ENCODE measurements at regions not wholly inside any gene's neighbourhood (a gene's known extent, or its start where the extent isn't known, plus 50 kb on each side); places are given as distances from the start of the nearest gene placed in this dataset.

DNA sequence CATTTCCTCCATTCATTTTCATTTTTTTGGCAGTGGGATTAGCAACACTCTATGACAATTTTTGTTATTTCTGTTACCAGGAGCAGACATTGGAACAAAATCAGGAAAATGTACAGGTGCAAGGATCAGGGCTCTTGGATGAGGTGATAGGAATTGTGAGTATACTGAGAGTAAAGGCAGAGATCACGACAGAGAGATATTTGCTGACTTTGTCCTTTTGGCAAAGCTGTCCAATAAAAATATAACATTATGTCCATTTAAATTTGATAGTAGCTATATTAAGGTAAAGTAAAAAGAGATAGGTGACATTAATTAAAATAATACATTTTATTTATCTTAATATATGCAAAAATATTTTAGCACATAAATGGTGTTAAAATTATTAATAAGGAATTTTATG, 373.1 kb upstream of the GNPDA2 start:
- no peak for DNase-seq (ENCODE audit: low read depth)

DNA sequence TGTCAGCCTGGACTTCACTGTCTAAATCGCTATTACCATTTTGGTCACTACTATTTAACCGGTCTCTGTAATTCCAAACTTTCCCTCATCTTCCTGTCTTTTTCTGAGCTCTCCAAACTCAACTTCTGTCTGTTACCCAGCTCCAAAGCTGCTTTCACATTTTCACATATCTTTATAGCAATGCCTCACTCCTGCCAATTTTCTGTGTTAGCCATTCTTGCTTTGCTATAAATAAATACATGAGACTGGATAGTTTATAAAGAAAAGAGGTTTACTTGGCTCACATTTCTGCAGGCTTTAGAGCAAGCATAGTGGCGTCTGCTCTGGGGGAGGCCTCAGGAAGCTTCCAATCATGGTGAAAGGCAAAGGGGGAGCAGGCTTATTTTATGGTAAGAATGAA, 368.3 kb upstream of the GNPDA2 start:
- no peak for DNase-seq (ENCODE audit: low read depth)

DNA sequence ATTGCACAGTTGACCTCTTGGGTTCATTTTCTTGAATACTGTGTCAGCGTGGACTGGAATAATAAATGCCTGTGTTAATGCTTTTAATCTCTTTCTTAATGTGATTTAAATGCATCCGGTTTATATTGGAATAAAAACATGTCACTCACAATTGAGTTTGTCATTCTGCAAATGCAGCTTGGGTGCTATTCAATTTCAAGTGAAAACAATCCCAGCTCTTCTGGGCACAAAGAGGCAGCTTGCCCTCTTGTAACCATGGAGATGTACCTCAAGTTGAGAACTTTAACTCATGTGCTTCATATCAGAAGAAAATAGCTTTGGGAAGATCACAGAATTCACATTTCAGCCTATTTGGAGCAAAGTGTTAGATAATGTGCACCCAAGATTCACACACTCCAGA, 355.7 kb upstream of the GNPDA2 start:
- DNase-seq (ENCODE audit: low read depth) = no peak

DNA sequence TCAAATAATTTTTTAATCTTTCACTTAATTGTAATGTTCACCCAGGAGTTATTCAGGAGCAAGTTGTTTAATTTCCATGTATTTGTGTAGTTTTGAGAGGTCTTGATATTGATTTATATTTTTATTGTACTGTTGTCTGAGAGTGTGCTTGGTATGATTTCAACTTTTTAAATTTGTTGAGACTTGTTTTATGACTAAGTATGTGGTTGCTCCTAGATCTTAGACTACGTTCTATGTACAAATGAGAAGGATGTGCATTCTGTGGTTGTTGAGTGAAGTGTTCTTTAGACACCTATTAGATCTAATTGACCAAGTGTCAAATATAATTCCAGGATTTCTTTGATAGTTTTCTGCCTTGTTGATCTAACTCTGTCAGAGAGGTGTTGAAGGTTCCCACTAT, 353.3 kb upstream of the GNPDA2 start:
- DNase-seq (ENCODE audit: low read depth) = no peak

DNA sequence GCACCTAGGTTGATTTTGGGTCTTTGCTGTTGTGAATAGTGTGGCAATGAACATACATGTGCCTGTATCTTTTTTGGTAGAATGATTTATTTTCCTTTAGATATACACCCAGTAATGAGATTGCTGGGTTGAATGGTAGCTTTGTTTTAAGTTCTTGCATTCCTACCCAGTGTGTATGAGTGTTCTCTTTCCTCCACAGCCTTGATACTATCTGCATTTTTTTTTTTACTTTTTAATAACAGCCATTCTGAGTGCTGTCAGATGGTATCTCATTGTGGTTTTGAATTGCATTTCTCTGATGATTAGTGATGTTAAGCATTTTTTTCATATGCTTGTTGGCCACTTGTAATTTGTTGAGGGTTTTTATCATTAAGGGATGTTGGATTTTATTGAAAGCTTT, 351.8 kb upstream of the GNPDA2 start:
- DNase-seq (ENCODE audit: low read depth) = no peak

DNA sequence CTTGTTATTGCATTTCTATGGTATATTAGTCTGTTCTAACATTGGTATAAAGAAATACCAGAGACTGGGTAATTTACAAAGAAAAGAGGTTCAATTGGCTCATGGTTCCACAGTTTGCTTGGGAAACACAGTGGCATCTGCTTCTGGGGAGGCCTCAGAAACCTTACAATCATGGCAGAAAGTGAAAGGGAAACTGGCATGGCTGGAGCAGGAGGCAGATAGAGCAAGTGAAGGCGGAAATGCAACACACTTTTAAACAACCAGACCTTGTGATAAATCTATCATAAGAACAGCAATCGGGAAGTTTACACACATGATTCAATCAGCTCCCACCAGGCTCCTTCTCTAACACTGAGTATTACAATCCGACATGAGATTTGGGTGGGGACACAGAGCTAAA, 346.6 kb upstream of the GNPDA2 start:
- DNase-seq (ENCODE audit: low read depth) = no peak

DNA sequence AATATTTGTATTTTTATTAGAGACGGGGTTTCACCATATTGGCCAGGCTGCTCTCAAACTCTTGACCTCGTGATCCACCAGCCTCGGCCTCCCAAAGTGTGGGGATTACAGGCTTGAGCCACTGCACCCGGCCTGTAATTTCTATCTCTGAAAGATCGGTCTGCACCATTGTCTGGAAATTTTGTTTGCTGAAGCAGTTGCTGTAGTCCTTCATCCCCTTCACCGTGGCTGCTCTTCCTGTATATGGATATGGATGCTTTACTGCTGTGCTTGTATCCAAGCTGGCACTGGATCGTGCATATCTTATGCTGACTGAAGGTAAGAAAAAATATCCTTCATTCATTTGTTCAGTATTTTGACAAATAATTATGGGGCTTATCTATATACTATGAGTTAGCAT, 338.4 kb upstream of the GNPDA2 start:
- no peak for DNase-seq (ENCODE audit: low read depth)

DNA sequence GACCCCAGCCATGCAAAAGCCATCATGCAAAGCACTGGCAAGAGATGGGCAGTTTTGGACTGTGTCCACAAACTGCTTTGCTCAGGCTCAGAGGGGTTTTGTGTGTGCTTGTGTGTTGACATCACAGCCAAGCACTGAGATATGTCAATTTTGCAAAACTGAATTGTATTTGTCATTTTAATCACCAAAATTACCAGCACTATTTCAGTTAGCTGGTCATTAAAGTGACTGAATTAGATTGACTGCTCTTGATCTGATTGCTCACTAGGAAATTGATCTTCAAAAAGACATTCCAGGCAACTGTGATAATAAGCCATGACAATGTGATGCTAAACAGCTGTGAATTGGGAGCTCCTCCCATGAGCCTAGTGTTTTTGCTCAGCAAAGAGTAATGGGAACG, 337.3 kb upstream of the GNPDA2 start:
- DNase-seq (ENCODE audit: low read depth) = no peak

DNA sequence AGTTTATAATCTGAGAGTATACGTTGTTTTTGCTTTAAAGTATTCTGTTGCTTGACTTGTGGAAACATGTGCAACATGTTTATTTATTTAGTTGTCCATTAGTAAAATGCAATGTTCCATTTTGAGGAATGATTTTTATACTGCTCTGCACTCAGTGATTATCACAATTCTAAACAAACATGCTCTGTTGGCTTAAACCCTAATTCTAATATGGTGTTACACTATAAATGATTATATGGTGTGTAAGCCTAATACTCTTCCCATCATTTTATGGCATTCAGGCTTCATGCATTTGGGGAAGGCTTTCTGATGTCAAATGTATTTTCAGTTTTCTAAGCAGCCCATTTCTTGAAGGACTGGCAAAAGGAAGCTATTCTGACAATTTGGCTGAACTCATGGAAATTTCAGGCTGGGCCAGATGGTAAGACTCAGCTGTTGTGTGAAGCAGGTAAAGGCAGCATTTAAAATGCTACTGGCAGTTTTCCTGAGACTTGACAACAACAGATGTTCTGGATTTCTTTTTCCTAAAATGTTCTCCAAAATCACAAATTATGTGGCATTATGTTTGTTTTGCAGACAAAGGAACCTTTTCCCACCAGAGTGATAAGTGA, 336.7 kb upstream of the GNPDA2 start:
- DNase-seq (ENCODE audit: low read depth) = no peak

DNA sequence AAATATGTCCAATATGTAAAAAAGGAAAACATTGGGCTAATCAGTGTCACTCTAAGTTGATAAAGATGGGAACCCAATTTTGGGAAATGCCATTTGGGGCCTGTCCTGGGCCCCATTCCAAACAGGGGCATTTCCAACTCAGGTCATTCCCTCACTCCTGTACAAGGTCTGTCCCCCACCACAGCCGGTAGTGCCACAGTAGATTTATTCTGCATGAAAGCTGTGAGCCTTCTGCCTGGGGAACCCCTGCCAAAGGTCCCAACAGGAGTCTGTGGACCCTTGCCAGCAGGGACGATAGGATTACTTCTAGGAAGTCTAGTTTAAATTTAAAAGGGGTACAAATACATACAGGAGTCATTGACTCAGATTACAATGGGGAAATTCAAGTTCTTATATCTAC, 317.6 kb upstream of the GNPDA2 start:
- DNase-seq (ENCODE audit: low read depth) = no peak

DNA sequence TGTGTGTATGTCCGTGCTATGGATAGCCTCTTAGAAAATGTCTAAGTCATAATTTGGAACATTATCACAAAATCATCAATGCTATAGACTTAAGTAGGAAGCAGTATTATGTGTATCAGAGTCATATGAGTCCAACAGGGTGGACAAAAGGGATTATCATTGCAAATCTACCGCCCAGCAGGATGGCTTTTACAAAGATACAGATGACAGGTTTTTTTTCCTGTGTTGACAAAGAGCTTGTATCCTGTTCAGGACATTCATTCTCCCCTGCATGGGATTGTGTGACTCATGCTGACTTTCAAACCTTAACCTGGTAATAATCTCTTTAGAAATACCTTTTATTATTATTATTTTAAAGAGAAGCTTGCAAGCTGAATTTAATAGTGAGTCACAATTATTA, 310.3 kb upstream of the GNPDA2 start:
- DNase-seq (ENCODE audit: low read depth) = peak; percentile 10

DNA sequence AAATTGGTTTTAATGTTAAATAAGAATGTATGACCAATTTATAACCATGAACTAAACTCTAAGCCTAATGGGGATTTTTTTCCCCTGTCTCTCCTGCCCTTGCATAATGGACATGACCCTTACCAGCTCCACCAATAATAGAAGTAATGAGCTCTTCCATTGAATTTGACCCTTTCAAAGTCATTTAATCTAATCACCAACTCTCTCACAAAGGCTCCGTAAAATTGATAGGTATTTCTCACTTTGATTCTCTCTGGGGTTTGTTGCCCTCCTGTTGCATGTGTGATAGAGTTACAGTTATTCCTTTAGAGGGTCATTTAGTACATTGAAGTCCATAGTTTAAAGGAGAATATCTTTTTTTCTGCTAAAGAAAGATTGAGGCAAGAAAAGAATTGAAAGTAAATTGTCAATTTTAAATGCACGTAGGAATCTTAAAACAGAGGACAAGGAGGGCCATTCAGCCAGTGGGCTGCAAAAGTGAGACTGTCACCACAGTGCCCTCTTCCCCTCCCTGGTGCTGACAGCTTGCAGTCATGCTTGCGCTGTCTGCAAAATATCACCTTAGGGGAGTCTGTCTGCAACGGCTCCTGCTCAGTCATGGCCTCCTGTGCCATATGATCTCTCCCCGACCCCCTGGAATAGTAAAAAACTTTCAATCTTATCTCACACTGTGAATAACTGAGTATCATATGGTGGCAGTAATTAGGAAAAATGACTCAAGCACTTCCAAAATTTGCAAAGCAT, 307.5 kb upstream of the GNPDA2 start:
- DNase-seq (ENCODE audit: low read depth) = no peak

DNA sequence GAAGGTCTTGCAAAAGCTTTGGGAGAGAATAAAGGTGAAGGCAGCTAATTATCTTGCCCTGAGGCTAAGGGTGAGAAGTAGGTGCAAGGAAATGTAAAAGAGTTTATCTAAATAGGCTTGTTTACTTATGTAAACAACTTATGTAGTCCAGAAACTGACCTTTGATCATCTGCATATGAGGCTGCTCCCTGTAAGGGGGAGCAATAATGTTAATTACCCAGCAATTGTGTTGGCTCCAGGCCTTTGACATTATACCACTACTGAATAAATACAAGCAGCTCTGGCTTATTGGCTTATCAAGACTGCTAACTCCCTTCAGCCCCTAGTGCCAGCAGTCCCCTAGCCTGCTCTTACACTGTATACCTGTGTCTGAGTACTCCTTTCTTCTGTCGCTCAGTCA, 303.7 kb upstream of the GNPDA2 start:
- DNase-seq (ENCODE audit: low read depth) = no peak

DNA sequence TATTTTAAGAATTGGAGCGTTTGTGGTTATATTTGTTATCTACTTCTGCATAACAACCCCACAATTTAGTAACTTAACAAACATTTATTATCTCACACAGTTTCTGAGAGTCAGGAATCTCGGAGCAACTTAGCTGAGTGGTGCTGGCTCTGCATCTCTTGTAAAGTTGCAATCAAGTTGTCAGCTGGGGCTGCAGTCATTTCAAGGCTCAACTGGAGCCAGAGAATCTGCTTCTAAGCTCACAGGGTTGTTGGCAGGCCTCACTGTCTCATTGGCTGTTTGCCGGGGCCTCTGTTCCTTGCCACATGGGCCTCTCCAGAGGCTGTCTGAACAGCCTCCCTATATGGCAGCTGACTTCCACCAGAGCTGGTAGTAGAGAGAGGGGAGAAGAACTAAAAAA, 281.2 kb upstream of the GNPDA2 start:
- DNase-seq (ENCODE audit: low read depth) = no peak

DNA sequence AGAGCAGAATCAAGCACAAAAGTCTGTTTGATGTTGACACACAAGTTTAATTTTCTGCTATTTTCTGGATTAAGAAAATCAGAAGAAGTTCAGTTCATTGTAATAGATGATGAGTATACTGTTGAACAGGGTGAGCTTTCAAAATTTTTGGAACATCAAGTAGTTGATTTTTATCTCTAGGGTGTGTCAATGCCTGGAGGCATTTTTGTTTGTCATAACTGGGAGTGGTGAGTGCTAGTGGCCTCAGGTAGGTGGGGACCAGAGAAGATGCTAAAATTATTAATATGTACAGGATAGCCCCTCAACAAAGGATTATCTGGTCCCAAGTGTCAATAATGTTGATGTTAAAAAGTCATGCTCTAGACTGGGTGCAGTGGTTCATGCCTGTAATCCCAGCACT, 279.7 kb upstream of the GNPDA2 start:
- no peak for DNase-seq (ENCODE audit: low read depth)

DNA sequence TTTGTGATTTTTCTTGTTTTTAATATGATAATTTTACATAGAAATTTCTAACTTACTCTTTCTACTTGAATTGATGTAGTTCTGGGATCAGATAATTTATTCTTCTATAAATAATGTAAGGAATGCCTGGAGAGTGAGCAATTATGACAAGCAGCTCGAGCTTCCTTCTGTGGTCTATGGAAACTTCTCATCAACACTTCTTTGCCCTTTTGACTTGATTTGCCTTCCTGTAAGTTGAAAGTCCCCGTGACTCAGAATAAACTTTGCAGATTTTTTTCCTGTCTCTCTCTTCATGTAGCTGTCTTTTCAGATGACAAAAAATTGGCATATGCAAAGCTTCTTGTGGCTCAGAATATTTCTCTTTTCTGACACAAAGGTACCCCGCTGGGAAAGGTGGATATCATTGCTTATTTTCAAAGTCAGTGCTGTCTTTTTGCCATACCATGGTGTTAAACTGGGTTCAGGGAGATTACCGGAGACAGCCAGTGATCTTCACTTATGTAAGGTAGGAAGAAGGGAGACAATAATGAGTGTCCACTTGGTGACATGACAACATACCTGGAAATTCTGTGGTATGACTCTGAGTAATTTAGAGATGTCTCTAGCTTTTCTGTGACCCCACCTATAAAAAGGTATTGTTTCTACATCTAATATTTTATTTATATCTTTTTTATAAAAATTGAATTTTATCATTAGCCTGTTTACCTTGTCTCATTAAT, 278.6 kb upstream of the GNPDA2 start:
- DNase-seq (ENCODE audit: low read depth) = no peak

DNA sequence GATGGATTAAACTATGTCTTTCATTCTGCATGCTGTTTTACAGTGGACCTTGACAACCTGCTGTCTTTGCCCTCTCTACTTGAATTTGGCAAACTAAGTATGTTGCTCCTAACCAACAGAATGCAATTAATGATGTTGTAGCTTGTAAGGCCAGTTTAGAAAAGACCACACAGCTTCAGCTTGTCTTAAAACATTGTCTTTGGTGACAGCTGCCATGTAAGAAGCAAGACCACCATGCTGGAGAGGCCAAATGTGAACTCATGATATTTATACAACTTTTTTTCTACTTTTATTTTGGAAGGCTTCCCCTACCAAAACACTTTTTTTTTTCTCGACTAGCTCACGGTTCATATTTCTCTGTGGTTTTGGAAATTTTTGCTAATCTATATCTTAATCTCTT, 278.0 kb upstream of the GNPDA2 start:
- DNase-seq (ENCODE audit: low read depth) = no peak

DNA sequence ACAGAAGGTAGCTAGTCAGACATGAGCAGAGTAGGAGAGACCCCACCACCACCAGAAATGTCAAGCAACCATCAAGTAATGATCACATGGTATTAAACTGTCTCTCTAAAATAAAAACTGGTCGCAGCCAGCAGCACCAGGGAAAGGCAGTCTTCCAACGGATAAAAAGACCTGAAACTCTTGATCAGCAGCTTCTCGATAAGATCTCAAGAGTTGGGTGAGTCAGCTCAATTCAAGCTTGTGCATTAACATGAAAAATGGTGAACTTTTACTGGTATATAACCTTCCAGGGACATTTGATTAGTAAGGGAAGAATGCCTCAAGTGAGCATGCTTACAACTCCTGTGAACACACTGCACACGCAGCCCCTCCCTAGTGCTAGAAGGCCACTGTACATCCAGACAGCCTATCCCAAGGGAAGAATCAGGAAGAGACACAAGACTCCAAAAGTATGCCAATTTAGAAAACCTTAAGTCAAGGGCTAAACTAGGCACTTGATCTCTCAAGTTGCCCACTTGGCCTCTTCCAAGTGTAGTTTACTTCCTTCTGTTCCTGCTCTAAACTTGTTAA, 270.0 kb upstream of the GNPDA2 start:
- DNase-seq (ENCODE audit: low read depth) = peak; percentile 6

DNA sequence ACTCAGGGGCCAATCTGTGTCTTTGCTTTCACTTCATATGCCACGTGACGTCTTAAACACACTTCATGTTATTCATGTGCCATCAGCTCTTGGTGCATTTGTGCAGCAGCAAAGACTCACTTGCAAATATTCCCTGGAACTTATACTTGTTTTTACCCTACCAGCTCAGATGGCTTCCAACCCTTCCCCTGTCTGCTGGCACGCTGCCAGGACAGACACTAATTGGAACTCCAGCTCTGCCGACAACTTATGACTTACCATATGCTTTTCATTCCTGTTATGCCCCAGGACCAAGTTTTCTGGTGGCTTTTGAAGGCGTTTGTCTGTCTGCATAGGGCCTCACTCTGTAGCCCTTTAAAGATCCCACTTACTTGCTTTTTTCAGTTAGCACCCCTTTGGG, 261.7 kb upstream of the GNPDA2 start:
- no peak for DNase-seq (ENCODE audit: low read depth)

DNA sequence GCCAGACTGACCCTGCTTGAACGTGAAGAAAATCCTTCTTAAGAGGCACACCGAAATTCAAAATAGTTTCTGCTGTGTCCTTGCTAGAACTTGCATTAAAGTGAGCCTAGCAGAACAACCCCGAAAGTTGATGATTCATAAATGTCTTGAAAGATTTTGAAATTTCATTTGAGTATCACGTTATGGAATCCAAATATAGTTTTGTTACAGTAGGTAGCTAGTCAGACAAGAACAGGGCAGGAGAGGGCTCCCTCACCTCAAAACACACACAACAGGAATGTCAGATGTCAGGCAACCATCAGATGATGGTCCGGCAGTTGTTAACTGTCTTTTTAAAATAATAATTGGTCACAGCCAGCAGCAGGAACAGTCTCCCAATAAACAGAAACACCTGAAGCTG, 259.6 kb upstream of the GNPDA2 start:
- no peak for DNase-seq (ENCODE audit: low read depth)

DNA sequence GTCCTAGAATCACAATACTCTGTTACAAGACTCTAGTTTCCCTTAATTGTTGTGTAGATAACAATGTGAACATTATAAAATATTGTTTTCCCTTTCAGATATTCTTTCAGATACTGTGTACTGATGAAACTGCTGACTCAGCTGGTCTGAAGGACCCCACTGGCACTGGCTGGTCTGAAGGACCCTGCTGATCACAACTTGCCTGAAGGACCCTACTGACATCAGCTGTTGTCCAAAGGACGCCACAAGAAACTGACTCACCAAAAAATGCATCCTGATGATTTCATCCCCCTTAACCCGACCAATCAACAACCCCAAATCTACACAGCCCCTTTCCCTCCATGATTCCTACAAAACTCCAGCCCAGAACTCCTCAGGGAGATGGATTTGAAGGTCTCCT, 258.8 kb upstream of the GNPDA2 start:
- no peak for DNase-seq (ENCODE audit: low read depth)

DNA sequence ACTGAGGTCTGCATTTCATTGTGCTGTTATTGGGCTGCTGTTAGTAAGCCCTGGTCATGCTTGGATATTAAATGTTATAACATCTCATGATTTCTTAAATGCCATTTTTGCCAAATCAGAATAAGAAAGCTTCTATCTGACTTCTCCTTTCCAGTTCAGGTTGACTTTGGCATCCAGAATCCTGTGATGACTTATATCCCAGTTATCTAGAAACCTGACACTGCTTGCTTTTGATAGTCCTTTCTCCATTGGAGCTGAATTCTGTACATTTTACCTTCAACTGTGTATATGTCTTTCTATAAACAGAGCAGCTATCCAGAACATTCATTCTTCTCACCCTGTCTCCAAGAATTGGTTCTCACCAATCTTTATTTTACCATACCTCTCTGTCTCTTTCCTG, 257.7 kb upstream of the GNPDA2 start:
- no peak for DNase-seq (ENCODE audit: low read depth)

DNA sequence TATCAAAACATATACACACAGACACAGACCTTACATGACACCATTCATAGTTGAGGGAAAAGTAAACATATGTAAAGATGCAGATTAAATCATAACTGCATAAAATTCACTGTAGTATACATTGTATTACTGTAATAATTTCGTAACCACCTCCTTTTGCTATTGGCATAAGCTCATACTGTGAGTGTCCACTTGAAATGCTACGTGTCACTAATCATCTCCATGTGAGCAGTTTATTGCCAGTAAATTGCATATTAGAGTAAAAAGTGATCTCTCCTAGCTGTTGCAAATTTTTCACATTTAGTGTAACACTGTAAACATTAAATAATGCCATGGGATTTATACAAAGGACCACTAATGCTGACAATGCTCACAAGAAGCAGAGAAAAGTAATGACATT, 256.7 kb upstream of the GNPDA2 start:
- no peak for DNase-seq (ENCODE audit: low read depth)
